ACHN (cell line): ENCODE measurements at regions not wholly inside any gene's neighbourhood (a gene's known extent, or its start where the extent isn't known, plus 50 kb on each side); places are given as distances from the start of the nearest gene placed in this dataset.
"Not testable (repeated sequence)": the region's sequence is repeated elsewhere in the genome, so short reads cannot be mapped to it uniquely, and the experiment has no call there.

ENCODE experiments used
- DNase-seq: peaks from one replicate; pipeline ENCODE4 v3.0.0-alpha.2; 2015
- in situ Hi-C: cut with HindIII; loops from 2 replicates; pipeline ENCODE4 v1.10.0; 2017; ENCODE audit warnings: low sequenced_read_pairs, low pct_ligation_motif_present, low pct_unique_long_range_greater_than_20kb

GRCh38 chr11:42873800-42874405, 437.9 kb upstream of the API5 start:
- DNase-seq, in situ Hi-C loops: not testable (repeated sequence)

DNA sequence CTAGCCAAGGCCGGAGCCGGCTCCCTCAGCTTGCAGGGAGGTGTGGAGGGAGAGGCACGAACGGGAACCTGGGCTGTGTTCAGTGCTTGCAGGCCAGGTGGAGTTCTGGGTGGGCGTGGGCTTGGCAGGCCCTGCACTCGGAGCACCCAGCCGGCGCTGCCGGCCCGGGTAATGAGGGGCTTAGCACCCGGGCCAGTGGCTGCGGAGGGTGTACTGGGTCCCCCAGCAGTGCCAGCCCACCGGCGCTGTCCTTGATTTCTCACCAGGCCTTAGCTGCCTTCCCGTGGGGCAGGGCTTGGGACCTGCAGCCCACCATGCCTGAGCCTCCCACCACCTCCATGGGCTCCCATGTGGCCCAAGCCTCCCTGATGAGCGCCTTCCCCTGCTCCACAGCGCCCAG, 430.5 kb upstream of the API5 start:
- DNase-seq, in situ Hi-C loops: not testable (repeated sequence)

DNA sequence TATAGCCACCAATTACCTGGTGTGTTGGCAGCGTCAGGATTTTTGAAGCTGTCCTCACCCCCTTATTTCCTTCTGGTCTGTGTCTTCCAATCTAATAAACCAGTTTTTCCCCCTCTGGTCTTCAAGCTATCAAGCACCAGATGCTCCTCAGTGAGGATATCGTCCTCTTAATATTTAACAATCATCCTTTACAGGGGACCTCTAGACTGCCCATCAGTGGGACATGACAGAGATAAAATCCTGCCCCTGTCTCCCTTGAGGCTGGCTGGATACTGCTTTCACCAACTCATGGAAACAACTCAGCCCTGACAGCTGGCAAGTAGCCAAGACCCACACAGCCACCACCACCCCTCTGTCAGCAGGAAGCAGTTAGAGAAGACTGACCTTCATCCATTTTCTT, 421.0 kb upstream of the API5 start:
- in situ Hi-C loops: no loop called here
- DNase-seq: no peak

- no peak for DNase-seq
- in situ Hi-C loops: no loop called here
Observed at GRCh38 chr11:42901084-42901483, 410.7 kb upstream of the API5 start.

DNA sequence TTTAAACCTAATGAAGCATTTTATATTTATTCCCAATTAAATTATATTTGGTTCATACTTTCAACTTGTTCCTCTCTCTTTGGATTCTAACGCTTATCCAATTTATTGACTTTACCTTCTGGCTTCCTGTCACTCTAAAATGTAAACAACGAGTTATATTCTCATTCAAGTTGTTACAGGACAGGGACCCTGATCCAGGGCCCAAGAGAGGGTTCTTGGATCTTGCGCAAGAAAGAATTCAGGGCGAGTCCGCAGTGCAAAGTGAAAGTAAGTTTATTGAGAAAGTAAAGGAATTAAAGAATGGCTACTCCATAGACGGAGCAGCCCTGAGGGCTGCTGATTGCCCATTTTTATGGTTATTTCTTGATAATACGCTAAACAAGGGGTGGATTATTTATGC, 405.6 kb upstream of the API5 start:
- DNase-seq: no peak
- in situ Hi-C loops: no loop called here

DNA sequence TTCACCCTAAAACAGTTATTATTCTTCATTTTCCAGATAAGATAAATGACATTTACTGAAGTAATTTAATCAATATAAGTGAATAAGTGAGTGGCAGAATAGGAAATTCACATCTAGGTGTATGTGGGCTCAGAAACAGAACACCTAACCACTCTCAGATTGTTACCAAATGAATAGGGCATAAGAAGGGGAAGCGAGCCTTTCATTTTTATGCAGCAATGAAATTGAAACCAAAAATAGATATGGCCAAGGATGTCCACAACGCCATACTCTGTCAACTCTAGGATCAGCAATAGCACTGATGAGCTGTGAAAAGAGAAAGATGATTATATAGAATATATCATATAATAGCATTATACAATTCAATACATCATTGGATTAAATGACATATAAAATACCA, 398.1 kb upstream of the API5 start:
- DNase-seq: no peak
- in situ Hi-C loops: no loop called here

DNA sequence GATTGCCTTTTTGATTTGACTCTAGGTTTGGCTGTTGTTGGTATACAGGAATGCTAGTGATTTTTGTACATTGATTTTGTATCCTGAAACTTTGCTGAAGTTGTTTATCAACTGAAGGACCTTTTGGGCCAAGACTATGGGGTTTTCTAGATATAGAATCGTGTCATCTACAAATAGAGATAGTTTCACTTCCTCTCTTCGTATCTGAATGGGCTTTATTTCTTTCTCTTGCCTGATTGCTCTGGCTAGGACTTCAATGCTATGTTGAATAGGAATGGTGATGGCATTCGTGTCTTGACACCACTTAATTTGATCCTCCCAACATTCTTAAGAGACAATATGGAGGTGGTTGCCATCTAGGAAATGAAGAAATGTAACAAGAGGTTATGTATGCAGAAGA, 388.1 kb upstream of the API5 start:
- in situ Hi-C loops: no loop called here
- DNase-seq: no peak

GRCh38 chr11:42925916-42926315, 385.9 kb upstream of the API5 start:
- no peak for DNase-seq
- in situ Hi-C loops: no loop called here

DNA sequence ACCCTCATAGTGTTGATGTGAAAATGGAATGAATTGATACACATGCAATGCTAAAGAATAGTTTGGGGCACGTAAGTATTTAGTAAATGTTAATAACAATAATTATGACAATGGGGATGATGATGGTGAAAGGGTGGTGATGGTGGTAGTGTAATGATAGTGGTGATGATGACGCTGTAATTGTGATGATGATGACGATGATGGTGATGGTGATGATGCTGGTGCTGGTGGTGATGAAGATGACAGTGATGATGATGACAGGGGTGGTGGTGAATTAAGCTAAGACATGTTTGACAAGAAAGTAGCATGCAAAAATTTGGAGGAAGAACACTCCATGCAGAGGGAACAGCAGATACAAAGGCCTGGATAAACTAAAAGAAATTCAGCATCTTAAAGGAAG, 364.4 kb upstream of the API5 start:
- no peak for DNase-seq
- in situ Hi-C loops: no loop called here

GRCh38 chr11:42949738-42950376, 361.9 kb upstream of the API5 start:
- in situ Hi-C loops: not testable (repeated sequence)

GRCh38 chr11:42951266-42951665, 360.5 kb upstream of the API5 start:
- in situ Hi-C loops: no loop called here
- no peak for DNase-seq

More at GRCh38 chr11:42949738-42950376, 361.9 kb upstream of the API5 start:
- not testable (repeated sequence) for DNase-seq

DNA sequence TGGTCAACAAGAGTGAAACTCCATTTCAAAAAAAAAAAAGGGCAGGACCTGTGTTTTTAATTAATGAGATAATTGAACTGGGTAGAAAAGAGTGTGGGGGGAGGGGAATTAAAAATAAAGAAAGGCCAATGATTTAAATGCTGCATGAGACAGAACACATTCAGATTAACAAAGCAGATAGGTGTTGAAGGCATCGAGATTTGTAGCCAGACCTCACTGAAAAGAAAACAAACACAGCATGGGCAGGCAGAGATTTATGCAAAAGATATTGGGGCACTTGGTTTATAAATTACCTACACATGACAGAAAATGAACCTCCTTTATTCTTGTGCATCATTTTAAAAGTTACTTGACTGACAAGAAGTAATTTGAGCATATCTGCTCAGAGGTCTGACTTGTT, 354.0 kb upstream of the API5 start:
- no peak for DNase-seq
- in situ Hi-C loops: no loop called here

GRCh38 chr11:42958635-42959034, 353.2 kb upstream of the API5 start:
- in situ Hi-C loops: no loop called here
- DNase-seq: no peak

DNA sequence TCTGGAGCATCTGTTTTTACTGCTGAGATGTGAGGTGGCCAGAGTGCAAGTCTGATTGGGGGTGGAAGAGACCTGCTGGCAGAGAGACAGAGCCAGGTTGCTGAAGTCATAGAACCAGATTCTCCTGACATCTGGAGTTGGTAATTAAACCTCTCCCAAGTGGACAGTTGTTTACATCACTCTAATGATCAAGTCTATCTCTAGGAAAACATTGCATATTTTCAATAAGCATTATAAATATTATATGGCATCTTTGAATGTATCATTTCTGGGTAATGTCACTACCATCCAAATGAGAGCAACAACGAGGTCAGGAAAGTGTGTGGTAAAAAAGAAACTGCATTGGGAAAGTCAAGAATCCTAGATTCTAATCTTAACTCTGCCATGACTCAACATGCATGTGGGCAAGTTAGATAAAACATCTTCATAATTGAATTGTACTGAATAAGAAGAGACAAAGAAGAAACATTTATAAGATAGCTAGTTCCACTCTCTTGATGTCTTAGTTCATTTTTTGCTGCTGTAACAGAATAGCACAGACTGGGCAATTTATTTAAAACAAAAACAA, 351.2 kb upstream of the API5 start:
- in situ Hi-C loops: no loop called here
- DNase-seq: no peak

- DNase-seq: no peak
- in situ Hi-C loops: no loop called here
Observed at GRCh38 chr11:42967653-42968052, 344.1 kb upstream of the API5 start.

DNA sequence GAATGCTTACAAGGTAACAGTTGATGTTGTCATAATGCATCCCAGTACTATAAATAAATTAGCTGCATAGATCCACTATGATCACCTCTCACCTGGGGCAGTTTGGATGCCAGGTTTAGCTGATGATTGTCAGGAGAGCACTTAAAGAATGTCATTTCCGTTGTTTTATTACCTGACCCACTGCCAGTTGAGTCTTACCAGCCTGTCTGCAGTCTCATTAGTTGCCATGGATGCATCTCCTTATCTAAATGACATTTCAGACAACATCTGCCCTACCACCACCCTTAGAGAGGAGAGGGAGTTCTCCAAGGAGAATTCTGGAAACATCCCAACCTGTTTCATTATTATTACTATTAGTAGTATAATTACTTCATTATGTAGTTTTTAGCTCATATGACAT, 339.1 kb upstream of the API5 start:
- DNase-seq: no peak
- in situ Hi-C loops: no loop called here

DNA sequence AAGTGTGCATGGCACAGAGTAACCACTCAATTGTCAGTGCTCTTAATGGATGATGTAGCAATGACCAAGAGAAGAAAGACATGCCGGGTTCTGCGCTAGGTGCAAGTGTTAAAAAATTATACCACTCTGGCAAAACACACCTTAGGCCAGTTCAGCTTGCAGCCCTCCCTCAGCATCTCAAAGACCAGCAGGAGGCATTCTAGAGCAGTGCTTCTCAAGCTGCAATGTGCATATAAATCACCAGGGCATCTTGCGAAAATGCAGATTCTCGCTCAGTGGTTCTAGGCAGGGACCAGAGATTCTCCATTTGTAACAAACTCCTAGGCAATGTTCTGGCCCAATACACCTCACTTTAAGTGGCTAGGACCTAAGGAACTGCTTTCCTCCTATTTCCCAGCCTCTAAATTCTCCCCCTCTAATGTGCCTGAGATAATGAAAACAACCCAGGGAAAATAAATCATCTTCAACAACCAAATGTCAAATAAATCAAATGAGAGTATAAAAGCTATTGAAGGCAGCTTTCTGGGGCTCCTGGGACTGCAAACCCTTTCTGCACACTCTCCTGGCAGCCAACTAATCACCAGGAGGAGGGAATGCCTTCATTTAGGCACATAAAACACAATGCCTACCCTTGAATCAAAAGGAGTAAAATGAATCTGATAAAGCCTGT, 337.2 kb upstream of the API5 start:
- in situ Hi-C loops: no loop called here
- no peak for DNase-seq

DNA sequence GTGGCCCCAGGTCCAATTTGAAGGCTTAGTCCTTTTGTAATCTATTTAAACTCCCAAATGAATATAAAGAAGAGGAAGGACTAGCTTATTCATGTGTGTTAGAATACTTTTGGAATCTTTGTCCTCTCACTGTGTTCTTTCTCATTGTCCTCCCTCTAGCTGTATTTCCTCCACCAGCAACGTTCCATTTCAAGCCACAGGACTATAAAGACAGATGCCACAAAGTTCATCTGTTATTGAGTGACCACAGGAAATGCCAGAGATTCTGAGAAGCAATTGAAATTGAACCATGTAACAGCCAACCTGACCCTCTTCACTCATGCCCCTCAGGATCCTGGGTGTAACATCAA, 336.6 kb upstream of the API5 start:
- in situ Hi-C loops: no loop called here
- DNase-seq: no peak

- no peak for DNase-seq
- in situ Hi-C loops: no loop called here
Observed at GRCh38 chr11:42976636-42977217, 335.1 kb upstream of the API5 start.
